ENCODE measurements at regions not wholly inside any gene's neighbourhood (a gene's known extent, or its start where the extent isn't known, plus 50 kb on each side); places are given as distances from the start of the nearest gene placed in this dataset.
"Not testable (repeated sequence)": the region's sequence is repeated elsewhere in the genome, so short reads cannot be mapped to it uniquely, and the experiment has no call there.

DNA sequence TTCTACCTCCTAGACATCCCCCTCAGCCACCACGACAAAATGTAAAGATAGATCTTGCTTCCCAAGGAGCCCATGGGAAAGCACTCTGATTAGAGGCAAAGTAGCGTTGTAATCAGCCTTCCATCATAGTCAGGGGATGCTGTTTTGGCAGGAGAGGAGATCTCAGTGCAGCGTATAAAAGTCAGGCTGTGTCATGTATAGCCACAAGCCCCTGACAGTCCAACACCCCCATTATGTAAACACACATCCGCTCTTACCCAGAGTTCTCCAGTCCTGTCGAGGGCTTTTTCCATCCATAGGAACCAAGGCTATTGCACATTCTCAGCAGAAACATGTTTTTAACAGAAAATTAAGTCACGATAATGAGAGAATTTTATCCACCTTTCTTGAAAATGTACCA, 156.3 kb downstream of the CYSLTR2 start:
- DNase-seq, result no peak

DNA sequence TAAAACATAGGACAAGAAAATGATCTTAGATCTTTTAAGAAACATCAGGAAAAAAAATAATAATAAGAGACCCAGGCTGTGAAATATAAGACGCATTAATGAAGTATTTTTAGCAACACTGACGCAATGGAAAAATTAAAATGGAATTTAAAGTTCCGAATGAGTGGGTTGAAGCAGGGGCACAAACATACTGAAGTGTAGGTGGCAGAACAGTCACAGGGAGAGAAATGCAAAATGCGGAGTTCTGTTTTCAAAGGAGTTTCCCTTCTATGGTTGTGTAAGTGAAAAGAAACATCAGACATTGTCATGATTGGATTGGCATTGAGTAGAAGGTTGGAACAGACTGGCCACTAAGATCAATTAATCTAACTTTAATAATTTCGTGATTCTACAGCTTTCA, 159.8 kb downstream of the CYSLTR2 start:
- no peak for DNase-seq

DNA sequence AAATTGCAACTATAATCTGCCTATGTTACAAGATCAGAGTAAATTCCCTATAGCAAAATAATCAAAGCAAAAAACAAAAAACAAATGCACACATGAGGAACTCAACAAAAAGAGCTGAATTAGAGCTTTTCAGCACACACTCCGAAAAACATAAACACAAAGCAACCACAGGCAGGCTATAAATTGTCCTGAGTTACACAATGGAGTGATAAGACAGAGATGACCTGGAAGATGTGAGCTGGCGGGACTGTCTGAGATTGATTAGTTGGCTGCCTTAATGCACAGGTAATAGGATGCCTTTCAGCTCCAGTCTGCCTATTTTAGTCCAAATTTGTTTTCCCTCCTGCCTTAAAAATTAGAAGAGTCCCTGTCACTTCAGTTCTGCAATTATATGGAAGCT, 159.0 kb upstream of the FNDC3A start:
- DNase-seq, result no peak

DNA sequence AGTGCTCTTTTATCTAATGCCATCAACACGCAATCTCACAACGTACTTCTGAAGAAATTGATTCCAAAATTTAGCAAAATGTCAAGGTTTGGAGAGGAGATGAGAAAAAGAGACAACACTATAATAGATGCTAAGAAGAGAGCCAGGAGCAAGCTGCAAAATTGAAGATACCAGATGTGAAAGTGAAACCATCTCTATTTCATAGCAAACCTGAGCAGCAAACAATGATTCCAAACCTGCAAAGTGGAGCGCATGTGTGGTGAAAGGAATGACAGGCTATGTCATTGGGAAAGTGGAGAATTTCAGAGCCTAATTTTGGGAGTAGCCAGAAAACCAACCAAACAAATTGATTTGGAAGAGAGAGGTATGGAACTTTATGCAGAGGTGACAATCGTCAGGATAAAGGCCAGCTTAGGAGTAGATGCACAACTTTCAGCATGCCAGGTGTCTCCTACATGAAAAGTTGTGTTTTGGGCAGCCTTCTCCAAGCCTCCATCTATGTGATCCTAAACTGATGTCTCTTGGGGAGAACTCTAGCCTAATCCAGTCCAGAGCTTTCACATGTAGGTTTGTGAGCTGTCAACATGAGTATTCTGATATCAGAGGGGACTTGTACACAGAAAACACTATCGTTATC, 158.4 kb upstream of the FNDC3A start:
- DNase-seq, result no peak

DNA sequence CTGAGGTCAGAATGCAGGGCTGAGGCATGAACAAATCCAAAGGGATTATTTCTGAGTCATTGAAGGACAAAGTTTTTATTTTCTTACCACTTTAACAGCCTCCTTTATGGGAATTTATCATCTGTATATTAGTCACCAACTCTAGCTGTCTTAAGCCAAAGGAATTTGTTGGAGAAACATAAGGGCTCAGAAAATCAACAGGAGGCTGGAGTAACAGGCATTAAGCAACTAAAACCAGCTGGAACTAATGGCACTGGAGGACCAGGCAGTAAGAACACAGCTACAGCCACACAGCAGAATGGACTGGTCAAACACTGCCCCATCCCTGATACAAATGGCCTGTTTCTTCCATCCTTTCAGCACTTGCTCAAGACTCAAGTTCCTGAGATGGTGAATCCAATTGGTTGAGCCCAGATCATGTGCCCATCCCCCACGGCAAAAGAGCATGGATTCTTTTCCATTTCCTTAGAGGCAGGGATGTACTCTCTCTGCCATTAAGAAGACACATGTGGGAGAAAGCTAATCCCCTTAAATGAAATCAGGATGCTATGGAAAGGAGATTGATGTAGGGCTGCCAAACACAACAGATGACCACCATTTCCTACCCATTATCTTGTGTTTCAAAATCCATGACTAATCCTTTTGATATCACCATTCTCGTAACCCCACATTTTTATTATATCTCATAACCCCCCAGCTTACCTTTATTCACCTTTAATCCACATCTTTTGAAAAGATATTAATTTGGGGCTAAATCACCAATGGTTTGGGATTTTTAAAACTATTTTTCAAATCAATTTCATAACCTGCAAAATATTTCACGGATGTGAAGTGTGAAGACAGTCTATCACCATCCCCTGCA, 157.0 kb upstream of the FNDC3A start:
- no peak for DNase-seq

DNA sequence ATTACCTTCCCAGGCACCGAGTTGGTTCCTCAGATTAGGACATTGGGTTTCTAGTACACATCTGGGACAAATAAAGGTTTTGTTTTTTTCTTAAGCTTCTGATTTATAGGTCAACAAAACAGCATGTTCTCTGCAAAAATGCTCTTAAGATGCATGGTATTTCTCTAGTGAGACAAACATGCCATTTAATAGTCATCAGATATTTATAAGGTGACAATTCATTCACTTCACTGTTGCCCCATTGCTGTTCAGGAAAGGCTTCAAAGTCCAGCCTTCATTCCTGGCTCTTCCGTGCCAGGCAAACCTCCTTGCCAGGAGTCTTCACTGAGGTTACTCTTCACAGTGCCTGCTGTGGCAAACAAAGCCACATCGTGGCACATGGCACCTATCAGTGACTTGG, 156.3 kb upstream of the FNDC3A start:
- DNase-seq, result no peak

DNA sequence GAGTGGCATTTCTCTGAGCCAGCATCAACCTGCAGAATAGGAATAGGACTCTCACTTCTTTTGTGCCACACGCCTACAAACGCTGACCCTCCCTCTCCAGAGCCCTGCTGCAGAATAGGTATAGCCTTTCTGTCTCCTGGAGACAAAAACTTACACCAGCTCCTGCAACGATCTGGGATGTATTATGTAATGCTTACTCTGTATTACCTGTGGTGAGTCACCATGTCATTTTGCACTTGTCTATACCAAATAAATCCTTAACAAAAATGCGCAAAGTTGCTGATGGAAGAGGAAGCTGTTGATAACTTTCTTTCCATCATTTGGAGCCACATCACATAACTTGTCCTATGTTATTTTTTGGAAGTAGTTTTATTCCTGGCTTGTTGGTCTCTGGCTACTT, 155.8 kb upstream of the FNDC3A start:
- DNase-seq, result no peak

DNA sequence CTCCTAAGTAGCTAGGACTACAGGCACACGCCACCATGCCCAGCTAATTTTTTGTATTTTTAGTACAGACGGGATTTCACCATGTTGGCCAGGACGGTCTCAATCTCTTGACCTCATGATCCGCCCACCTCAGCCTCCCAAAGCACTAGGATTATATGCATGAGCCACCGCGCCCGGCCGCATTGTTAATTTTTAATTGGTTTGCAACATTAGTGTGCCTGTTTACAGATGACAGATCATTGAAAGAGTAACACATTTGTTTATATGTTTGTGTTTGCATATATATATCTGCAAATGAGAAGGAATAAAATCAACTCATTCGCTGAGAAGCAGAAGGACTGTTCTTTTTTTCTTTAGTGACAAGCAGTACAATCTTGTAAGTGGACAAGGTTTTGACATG, 152.2 kb upstream of the FNDC3A start:
- DNase-seq, result not testable (repeated sequence)

DNA sequence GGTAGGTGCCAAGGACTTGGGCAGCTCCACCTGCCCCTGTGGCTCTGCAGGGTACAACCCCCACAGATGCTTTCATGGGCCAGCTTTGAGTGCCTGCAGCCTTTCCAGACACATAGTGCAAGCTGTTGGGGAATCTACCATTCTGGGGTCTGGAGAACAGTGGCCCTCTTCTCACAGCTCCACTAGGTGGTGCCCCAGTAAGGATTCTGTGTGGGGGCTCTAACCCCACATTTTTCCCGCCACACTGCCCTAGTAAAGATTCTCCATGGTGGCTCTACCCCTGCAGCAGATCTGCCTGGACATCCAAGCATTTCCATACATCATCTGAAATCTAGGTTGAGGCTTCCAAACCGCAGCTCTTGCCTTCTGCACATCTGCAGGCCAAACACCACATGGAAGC, 149.7 kb upstream of the FNDC3A start:
- DNase-seq, result no peak

DNA sequence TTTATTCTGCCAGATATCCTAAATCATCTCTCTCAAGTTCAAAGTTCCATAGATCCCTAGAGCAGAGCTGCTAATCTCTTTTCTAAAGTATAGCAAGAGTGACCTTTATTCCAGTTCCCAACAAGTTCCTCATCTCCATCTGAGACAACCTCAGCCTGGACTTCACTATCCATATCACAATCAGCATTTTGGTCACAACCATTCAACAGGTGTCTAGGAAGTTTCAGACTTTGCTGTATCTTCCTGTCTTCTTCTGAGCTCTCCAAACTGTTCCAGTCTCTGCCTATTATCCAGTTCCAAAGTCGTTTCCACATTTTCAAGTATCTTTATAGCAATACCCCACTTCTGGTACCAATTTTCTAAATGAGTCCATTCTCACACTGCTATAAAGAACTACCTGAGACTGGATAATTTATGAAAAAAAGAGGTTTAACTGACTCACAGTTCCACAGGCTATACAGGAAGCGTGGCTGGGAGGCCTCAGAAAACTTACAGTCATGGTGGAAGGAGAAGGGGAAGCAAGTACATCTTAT, 148.7 kb upstream of the FNDC3A start:
- not testable (repeated sequence) for DNase-seq

DNA sequence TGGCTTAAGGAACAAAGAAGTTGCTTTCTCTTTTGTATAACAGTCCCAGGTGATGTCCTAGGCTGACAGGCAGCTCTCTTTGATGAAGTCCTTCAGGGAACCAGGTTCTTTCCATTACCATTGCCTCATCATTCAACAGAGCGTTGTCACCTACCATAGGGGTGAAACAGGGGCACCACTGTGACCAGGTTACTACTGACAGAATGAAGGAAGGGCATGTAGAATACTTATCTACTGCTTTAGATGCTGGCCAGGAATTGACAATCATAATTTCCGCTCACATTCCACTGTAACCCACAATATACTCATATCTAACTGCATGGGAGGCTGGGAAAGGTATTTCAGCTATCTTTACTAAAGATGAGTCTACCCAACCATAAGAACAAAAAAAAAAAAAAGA, 148.0 kb upstream of the FNDC3A start:
- DNase-seq, result no peak

DNA sequence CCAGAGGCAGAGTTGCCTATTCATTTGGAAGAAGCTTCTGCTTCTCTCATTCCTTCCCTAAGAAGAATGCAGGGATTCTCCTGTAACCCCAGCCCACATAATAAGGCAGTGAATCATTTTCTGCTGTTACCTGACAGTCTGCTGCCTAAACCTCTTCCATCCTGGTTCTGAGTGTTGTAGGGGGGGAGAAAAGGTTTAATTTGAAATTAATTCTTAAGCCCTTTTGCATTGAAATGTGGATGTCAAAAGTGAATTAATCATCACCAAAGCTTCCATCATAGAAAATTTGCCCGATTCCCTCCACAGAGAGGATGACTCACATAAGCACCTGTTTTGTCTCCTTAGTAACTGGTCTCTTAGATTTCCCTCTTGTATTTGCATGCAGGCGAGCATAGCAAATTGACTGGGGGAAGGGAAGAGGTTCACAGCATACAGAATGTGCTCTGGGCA, 146.7 kb upstream of the FNDC3A start:
- DNase-seq, result no peak

DNA sequence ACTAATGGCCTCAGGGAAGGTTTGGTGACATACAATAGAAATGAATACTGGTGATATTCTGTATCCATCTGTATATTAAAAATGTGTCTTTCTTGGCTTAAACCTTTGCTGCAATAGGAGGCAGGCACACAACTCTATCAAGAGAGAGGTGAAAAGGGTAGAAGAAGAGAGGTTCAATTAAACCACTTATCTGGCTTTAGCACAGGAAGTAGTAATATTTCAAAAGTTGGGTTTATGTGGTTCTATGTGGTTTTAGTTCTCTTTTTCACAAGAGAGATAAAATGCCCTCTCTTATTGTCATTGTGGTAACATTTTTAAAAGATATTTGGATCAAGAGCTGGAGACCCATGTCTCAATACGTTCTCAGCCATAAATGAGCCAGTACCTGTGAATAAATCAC, 146.2 kb upstream of the FNDC3A start:
- DNase-seq, result no peak

DNA sequence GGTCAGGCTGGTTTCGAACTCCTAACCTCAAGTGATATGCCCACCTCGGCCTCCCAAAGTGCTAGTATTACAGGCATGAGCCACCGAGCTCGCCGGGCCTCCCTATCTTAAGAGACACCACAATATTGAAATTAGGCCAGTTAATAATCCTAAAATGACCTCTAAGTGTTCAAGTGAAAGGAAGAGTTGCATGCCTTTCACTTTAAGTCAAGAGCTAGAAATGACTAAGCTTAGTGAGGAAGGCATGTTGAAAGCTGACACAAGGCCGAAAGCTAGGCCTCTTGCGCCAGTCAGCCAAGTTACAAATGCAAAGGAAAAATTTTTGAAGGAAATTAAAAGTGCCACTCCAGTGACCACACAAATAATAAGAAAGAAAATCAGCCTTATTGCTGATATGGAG, 144.5 kb upstream of the FNDC3A start:
- no peak for DNase-seq

DNA sequence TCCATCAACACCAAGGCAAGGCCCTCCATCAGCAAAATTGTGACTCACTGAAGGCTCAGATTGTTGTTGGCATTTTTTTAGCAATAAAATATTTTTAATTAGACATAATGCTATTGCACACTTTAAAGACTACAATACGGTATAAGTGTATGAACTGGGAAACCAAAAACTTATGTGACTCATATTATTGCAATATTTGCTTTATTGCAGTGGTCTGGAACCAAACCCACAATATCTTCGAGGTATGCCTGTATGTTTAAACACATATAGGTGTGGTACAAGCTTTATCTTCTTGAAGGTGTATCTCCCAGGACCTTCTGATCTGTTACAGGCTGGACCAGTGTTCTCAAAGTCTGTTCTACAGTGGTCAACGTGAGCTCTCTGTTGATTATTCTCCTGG, 142.3 kb upstream of the FNDC3A start:
- no peak for DNase-seq

DNA sequence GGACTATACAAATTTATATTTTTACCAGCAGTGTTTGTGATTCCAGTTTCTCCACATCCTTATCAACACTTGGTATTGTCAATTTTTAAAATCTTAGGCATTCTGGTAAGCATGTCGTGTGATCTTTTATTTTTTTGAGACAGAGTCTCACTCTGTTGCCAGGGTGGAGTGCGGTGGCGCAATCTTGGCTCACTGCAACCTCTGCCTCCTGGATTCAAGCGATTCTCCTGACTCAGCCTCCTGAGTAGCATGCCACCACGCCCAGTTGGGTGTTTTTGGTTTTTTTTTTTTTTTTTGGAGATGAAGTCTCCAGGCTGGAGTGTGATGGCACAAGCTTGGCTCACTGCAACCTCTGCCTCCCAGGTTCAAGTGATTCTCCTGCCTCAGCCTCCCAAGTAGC, 140.4 kb upstream of the FNDC3A start:
- not testable (repeated sequence) for DNase-seq

DNA sequence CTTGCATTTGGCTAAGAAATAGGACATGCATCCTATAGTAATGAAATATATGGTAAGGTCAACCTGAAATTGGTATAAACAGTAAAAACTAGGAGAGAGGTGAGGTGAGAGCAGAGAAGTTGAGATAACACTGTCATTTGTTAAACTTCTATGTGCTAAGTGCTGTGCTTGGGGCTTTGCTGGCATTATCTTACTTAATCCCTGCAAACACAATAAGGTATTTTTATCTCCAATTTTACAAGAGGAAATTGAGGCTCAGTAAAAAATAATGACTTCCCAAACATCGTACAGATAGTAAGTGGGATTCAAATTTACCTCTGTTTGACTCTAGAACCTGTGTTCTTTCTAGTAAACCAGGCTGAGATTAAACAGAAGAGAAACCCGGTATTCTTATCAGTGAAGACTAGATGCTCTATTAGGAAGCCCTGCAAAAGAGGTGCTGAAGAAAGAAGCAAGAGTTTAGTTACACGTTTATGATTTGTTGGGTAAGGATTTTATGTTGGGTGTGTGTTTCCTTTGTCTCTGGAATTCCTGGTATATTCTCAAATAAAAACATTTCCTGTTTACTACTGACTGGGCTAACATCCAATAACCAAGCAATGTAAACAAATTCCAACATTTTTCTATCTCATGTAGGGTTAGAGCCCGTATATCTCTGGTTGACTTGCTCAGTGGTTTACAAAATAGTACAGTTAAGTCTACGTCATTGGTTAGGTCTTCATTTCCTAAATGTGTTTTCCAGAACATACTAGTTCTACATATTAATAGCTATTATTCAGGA, 137.3 kb upstream of the FNDC3A start:
- DNase-seq, result no peak

DNA sequence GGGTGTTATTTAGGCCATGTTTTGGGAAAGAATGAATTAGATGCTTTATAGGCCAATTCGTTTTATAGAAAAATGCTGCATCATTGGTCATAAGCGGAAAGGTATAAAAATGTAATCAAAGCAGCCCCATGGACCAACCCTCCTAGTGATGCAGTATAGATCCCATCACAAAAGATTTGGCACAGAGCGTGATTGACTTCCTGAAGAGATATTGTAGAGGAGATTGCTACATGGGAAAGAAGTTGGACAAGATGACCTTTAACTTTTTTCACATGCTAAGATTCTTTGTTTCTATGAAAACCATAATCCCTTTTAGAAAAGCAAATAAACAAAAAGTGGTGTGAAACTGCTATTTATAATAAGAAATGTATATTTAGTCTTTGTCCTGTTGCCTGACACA, 136.5 kb upstream of the FNDC3A start:
- DNase-seq, result no peak

DNA sequence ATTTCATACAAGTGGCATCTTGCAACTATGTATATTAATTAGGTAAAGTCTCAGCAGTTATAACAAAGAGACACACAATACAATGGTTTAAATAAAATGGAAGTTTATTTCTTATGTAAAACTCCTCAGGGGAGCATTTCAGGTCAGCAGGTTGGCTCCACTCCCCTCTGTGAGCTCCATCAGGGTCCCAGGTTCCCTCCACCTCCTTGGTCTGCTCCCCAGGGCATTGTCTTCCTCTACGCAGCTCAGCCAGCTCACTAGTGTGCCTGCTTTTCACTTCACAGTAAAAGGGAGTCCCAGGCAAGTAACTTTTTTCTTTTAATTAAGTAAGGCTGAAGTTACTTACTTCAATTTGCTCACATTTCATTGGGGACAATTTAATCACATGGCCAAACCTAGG, 135.3 kb upstream of the FNDC3A start:
- DNase-seq, result no peak

DNA sequence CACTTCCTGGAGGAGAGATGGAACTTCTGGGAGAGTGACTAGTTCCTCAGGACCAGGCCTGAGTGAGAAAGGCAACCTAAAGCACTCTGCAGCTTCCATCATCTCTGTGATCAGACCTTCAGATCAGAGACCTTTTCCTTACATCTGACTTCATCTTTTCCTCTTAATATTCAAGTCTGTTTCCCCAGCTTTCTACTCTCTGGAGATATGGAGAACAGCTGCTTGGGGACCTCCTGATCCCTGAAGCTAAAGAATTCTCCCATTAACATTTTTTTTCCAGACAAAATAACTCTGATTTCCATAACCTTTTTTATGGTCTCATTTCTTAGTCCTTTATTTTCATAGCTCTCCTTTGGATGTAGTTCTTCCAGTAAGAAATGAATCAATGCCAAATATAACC, 133.4 kb upstream of the FNDC3A start:
- DNase-seq, result no peak

DNA sequence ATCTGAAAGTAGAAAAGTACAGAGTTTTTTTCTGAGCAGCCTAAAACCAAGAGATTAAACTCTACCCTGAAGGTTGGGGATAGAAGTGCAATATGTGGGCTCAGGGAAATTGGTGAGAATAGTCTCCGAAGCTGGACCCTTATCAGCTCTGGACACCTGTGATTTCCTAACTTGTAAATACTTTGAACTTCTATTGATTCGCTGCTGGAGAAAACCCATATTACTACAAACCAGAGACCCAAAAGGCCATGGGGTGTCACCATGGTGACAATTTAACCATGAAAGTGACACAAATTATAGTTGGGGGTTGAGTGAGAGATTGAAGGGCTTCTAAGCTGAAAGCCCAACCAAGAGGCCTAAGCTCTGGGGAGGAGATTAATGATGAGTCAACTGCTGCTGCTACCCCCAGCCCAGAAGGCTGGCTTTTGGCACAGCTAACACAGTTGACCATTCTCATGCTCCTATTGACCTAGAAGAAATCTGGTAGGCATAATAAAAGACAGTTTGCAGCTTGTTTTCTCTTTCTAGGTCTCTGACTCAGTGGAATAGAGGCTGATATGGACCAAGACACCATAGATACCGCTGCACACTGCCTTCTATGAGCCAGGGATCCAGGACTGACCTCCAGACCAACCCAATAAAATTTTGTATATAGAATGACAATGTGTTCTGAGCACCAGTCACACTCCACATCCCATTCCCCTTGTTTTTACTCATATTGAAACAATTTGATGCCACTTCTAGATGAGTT, 131.9 kb upstream of the FNDC3A start:
- DNase-seq, result no peak

DNA sequence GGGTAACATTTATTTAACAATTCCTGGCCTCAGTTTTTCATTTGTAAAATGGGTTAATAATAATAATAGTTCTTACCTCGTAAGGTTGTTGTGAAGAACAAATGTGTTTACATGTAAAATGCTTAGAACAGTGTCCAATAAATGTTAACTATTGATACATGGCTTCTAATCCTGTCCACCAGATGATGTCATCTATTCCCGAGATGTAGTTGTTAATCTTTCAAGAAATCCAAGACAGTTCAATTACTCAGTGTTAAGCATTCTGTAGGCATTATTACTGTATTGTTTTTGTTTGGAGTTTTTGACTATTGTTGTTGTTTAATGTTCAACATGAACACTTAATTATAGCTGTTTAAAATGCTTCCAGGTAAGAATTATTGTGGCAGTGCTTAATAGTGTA, 131.0 kb upstream of the FNDC3A start:
- no peak for DNase-seq

DNA sequence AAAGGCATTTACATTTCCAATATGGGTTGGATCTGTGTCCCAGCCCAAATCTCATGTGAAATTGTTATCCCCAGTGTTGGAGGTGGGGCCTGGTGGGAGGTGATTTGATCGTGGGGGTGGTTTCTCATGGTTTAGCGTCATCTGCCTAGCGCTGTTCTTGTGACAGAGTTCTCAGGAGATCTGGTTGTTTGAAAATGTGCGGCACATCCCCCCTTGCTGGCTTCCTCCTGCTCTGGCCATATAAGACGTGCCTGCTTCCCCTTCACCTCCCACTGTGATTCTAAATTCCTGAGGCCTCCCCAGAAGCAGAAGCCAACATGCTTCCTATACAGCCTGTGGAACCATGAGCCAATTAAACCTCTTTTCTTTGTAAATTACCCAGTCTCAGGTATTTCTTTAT, 126.2 kb upstream of the FNDC3A start:
- DNase-seq, result no peak
